NCI-H1930 (cell line): ENCODE measurements at regions not wholly inside any gene's neighbourhood (a gene's known extent, or its start where the extent isn't known, plus 50 kb on each side); places are given as distances from the start of the nearest gene placed in this dataset.
"Not testable (repeated sequence)": the region's sequence is repeated elsewhere in the genome, so short reads cannot be mapped to it uniquely, and the experiment has no call there.

Experiments used
- DNase-seq, 2 experiments: peaks; one replicate each; lab custom pipeline; 2025; lab: John Stamatoyannopoulos, UW

GRCh38 chr11:86166287-86166686 lies 78.3 kb upstream of the EED start:
- DNase-seq = not testable (repeated sequence)

GRCh38 chr11:86164106-86164505 lies 80.4 kb upstream of the EED start:
- DNase-seq = no peak

DNA sequence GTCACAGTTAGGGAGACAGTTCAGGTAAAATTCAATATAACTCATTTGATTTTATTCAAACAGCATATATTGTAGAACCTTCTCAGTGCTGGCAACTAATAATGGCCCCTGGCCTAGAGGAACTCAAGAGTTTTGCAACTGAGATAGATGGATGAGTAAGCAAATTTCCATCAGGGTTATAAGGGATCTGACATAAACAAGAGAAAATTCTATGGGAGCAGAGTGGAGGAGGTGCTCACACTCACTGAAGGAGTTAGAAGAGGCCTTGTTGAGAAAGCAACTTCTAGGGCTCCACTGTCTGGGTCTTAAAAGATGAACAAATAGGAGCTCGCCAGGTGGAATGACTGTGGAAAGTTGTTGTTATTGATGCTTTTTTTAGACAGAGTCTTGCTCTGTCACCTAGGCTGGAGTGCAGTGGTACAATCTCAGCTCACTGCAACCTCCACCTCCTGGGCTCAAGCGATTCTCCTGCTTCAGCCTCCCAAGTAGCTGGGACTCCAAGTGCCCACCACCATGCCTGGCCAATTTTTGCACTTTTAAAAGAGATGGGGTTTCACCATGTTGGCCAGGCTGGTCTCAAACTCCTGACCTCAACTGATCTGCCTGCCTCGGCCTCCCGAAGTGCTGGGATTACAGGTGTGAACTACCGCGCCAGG lies 81.2 kb upstream of the EED start:
- DNase-seq = not testable (repeated sequence)

DNA sequence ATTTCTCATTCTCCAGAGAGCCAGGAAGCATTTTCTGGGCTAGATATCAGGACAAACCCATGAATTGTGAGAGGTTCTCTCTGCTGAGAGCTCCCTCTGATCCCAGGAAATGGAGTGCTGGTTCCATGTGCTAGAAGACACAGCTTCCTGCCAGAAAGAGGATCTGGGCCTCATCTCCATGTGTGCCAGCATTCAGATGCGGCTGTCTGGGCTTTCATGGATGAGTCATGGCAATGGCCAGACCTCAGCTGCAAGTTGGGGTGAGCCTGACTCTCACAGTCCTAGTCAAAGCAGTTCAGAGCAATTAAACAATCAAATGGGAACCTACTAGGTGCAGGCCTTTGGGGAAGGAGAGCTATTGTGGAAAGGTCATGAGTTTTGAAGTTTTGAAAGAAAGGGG lies 82.3 kb upstream of the EED start:
- no peak for DNase-seq

- no peak for DNase-seq
Measured at GRCh38 chr11:86161837-86162236, 82.7 kb upstream of the EED start.

DNA sequence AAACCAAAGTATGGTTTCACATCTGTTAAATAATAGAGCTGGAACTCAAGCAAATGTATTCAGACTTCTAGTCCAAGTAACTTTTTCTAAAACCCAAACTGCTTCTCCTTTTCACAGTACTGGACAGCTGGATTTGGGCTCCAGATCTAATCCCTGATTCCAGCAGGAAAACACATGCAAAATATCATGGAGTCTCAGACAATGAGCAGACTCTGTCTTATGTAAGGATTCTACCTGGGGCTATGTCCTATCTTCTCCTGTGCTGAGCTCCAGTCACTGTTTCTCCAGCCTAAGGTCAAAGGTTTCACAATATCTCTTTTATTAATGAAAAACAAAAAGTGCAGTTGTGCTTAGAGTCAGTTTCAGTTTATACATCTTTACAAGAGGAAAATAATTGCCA lies 83.2 kb upstream of the EED start:
- no peak for DNase-seq

DNA sequence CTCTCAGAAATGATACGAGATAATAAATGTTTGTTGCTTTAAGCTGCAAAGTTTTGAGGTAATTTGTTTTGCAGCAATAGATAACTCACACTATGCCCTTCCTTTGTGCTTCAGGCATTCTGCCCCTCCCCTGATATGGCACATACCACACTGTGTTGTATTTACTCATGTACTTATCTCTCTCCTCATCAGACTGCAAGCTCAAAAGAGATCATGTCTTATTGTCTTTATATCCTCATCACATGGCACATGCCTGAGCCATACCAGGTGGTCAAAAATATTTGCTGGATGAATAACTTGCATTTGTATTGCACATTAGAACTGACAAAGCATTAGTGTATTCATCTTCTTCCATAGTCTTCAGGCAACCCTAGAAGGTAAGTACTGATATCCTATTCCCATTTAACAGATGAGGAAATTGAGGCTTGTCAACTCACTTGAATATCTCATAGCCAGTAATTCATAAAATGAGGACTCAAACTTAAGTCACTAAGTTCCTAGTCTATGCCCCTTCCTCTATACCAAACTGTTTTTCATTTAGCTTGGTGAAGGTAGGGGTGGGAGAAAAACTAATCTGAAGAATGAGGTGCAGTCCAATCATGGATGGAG lies 83.9 kb upstream of the EED start:
- DNase-seq = no peak

DNA sequence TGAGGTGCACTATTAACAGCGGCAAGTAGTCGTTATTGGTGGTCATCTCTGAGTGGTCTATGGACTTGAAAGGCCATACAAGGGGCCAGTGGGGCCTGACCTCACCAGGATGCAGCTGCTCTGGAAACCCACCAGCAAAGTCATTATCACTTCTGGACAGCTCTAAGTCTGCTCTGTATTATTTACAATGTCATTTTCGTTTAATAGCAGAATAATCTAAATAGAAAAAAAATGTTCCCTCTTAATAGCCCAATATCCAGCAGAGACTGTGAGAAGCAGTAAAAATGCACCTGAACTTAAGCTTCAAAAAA lies 85.0 kb upstream of the EED start:
- no peak for DNase-seq

DNA sequence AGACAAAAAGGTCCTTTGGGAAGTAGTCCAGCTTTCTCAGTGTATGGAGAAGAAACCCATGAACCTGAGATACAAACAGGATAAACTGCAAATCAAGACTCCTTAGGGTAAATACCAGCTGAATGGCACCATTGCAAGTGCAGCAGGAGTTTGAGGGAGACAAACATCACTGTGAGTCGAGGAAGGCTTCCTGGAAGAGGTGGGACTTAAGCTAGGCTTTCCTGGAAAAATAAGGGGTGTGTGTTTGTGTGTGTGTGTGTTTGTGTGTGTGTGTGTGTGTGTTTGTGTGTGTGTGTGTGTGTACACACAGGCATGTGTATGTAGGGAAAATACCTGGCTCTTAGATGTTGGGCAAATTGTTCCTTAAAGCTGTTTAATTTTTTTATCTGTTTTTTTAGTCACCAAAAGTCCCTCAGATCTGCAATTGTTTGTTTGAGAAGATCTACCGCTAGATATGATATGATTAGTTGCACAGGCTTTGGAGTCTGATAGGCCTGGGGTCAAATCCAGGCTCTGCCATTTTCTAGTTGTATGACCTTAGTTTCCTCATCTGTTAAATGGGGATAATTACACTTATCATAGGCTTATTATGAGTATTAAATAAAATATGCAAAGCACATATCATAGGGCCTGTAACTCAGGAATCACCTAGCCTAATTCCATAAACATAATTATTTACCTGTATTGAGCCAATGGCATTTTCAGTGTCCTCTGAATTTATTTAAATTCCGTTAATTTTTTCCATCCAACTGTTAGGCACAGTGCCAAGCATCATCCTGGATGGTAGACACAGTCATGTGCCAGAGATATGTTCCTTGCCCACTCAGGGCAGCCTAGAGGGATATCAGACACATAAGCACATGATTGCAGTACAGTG lies 85.6 kb upstream of the EED start:
- no peak for DNase-seq

DNA sequence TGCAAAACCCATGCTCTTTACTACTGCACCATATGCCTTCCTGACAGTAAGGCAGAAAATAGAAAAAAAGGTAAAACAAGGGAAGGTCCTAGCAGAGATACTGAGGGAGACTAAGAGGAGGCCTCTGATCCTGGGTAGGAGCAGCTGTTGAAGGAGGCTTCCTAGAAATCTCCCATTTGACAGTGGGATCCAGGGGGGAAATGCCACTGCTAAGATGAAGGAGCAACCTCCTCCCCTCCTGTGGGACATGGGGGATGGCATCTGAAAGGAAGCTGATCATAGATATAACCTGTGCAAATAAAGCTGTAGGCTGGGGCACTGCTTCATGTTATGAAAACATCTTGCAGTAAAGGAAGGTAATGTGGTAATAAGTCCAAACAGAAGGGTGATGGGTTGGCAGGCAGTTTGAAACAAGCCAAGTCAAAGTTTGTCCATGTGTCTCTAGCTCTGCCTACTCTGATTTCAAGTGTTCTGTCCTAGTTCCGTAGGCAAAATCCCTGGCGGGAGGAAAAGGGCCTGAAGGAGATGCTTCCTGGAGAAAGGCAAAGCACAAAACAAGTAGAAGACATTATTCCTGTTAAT lies 86.7 kb upstream of the EED start:
- DNase-seq = no peak

GRCh38 chr11:86156397-86156955 lies 87.6 kb upstream of the PICALM start:
- no peak for DNase-seq

DNA sequence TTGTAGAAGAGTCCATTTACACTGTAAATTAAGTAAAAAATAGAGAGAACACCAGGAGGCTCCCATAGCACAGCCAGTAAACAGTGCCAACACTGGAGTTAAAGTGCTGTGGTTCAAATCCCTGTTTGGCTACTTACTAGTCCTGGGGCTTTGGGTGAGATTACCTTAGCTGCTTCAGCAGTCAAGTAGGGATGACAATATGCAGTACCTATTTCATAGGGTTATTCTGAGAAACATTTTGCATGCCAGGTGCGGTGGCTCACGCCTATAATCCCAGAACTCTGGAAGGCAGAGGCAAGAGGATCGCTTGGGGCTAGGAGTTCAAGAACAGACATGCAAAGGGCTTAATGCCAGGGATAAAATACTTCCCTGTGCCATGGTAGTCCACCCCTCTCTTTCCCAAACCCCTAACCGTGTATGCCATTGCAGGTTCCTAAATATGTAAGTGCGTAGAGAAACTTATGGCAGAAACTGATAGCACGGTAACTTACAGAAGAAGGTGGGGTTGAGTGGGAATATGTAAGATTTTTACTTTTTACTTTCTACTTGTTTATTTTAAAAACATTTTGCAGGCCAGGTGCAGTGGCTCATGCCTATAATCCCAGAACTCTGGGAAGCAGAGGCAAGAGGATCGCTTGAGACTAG lies 86.4 kb upstream of the PICALM start:
- DNase-seq = no peak

GRCh38 chr11:86153439-86153838 lies 84.6 kb upstream of the PICALM start:
- DNase-seq = no peak

DNA sequence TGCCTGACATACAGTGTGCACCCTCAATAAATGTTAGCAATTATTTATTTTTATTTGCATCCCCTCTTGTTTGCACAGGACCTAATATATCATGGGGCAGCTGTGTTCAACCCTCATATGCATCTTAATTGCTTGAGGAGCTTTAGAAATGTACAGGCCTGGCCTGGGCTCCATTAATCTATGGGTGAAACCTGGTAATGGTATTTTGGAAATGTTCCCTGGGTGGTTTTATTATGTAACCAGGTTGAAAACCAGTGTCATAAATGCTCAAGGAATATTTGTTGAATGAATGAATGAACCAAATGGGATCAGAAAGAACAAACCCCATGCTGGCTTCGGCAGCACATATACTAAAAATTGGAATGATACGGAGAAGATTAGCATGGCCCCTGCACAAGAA lies 84.0 kb upstream of the PICALM start:
- DNase-seq = no peak

GRCh38 chr11:86152006-86152862 lies 83.3 kb upstream of the PICALM start:
- no peak for DNase-seq

- DNase-seq = no peak
Measured at GRCh38 chr11:86151174-86152005, 82.5 kb upstream of the PICALM start.

- no peak for DNase-seq
Measured at GRCh38 chr11:86150847-86151173, 81.9 kb upstream of the PICALM start.

GRCh38 chr11:86149792-86150191 lies 80.9 kb upstream of the PICALM start:
- no peak for DNase-seq

GRCh38 chr11:86148345-86148747 lies 79.5 kb upstream of the PICALM start:
- DNase-seq = no peak

DNA sequence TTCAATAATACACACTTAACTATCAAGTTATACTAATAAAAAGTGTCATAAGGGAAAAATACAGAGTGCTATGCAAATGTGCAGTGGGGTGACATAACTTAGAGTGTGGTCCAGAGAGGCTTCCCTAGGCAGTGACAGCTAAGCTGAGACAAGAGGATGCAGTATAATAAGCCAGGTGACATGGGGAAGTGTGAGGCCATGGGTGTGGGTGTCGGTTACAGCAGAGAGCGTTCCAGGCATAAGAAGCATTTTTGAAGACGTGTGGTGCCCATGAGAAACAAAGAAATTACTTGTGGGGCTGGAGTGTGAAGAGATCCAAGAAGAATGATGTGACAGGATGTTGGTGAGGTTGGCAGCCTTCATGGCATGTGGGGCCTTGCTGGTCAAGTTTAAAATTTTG lies 78.1 kb upstream of the PICALM start:
- DNase-seq = no peak
